Esophagus muscularis mucosa (tissue), 3 donors: ENCODE measurements at regions not wholly inside any gene's neighbourhood (a gene's known extent, or its start where the extent isn't known, plus 50 kb on each side); places are given as distances from the start of the nearest gene placed in this dataset.

Experiments
- EP300 ChIP-seq: sonication (generic); formaldehyde crosslinking; IDR thresholded peaks from one replicate; pipeline ENCODE4 v1.6.1; 2017; ENCODE audit warnings: antibody characterized with exemption
- TF ChIP-seq, protein P1 (sequence below), 3 experiments: fragments of 200-600 bp in 2 of 3; fragments of 450-650 bp in 1 of 3; sonication (generic) in 2 of 3; IDR thresholded peaks; one replicate each; pipeline ENCODE4 v1.5.1; 2017 to 2019; ENCODE audit warnings: antibody characterized with exemption in 3 of 3, mild to moderate bottlenecking in 2 of 3, moderate library complexity in 1 of 3

DNA sequence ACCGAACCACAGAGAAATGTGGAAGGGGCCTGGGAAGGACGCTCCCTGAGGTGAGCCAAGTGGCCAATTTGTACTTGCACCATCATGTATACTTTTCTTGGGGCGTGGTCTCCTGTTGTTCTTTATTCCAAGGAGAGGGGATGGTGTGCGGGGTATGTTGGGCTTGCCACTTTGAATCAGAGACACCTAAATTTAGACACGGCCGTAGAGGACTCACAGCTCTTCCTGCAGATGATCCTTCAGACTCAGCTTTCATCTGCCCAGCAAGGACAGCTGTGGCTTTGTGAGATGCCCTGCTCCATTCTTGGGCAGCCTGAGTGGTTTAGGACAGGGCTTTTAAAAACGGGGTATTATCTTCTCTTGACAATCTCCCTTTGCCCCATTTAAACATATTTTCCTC lies 473.2 kb downstream of the REEP3 start:
- TF ChIP-seq, protein P1, sequence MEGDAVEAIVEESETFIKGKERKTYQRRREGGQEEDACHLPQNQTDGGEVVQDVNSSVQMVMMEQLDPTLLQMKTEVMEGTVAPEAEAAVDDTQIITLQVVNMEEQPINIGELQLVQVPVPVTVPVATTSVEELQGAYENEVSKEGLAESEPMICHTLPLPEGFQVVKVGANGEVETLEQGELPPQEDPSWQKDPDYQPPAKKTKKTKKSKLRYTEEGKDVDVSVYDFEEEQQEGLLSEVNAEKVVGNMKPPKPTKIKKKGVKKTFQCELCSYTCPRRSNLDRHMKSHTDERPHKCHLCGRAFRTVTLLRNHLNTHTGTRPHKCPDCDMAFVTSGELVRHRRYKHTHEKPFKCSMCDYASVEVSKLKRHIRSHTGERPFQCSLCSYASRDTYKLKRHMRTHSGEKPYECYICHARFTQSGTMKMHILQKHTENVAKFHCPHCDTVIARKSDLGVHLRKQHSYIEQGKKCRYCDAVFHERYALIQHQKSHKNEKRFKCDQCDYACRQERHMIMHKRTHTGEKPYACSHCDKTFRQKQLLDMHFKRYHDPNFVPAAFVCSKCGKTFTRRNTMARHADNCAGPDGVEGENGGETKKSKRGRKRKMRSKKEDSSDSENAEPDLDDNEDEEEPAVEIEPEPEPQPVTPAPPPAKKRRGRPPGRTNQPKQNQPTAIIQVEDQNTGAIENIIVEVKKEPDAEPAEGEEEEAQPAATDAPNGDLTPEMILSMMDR (IDR thresholded peaks at IDR 0.05): no peak
- no peak for TF ChIP-seq EP300
